Stimulated activated naive CD4-positive, alpha-beta T cell (primary cell): ENCODE measurements at regions not wholly inside any gene's neighbourhood (a gene's known extent, or its start where the extent isn't known, plus 50 kb on each side); places are given as distances from the start of the nearest gene placed in this dataset.
"Not testable (repeated sequence)": the region's sequence is repeated elsewhere in the genome, so short reads cannot be mapped to it uniquely, and the experiment has no call there.

Experiments used
- DNase-seq, 6 experiments: peaks; one replicate each; lab custom pipeline; 2025; lab: John Stamatoyannopoulos, UW

DNA sequence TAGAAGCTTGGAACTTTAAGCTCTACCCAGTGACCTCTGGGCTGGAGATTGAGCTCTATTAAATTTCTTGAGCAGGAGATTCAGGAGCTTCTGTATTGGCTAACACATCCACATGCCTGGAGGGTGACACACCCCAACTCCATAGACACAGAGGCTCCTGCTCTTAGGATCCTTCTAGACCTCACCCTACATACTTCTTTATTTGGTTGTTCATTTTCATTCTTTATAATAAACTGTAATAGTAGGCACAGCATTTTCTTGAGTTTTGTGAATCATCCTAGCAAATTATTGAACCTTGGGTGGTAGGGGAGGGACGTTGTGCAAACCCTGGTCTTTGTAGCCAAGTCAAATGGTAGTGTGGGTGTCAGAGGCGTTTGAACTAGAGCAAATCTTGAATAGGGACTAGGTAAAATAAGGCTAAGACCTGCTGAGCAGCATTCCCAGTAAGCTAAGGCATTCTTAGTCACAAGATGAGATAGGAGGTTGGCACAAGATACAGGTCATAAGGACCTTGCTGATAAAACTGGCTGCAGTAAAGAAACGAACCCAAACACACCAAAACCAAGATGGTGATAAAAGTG lies 323.8 kb upstream of the GALNT5 start:
- DNase-seq, result no peak

DNA sequence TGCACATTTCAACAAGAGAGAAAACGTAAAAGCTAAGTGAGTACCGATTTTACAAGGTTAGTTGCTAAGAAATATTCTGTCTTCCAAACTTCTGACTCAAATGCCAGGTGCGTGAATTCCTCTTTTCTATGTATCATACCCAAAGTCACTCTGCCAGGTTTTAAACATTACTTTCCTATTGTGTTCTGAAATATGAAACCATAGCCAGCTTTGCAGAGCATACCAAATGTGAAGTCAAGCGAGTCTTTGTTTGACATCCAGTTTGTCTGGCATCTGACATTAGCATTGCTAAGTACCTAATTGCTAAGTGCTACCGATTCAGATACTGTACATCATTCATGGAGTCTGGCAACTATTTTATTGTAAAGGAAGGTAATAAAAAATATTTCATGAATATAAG lies 321.9 kb upstream of the GALNT5 start:
- DNase-seq, result no peak

GRCh38 chr2:156937430-156937829 lies 320.1 kb upstream of the GALNT5 start:
- no peak for DNase-seq

GRCh38 chr2:156944871-156945270 lies 312.6 kb upstream of the GALNT5 start:
- no peak for DNase-seq

DNA sequence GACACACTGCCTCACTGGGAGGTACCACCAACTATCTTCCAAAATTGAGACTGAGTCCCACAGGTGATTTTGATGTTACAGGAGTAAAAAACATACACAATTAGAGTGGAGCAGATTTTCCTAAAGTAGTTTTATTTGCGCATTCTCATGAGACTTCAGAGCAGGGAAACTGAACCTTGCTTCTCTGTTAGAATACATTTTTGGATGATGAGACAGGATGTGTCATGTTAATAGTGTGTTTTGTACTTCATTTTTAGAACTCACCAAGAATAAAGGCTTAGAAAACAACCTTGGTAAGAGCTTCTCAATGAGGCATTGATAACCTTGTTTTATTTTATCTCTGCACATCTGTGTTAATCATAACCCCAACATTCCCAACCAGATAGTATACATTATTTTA lies 310.2 kb upstream of the GALNT5 start:
- no peak for DNase-seq

GRCh38 chr2:156955701-156956100 lies 301.8 kb upstream of the GALNT5 start:
- no peak for DNase-seq

- DNase-seq, result no peak
Observed at GRCh38 chr2:156956161-156956560, 301.3 kb upstream of the GALNT5 start.

- no peak for DNase-seq
Observed at GRCh38 chr2:156958374-156958773, 299.1 kb upstream of the GALNT5 start.

DNA sequence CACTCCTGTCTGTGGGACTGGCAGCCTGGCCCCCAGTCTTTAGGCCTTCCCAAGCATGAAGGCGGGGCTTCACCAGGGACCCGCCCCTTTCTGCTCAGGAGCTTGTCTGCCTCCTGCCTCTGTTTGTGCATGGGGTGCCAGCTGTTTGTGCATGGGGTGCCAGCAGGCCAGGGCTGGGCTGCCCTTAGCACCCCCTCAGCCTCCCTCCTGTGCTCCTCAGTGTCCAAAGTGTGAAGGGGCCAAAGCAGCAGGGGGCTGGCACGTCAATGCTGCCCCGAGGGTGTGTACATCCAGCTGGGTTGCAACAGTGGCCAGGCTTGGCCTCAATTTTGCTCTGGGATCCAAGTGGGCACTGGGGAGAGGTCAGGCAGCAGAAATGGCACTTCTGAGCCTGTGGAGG lies 298.0 kb upstream of the GALNT5 start:
- DNase-seq, result no peak

DNA sequence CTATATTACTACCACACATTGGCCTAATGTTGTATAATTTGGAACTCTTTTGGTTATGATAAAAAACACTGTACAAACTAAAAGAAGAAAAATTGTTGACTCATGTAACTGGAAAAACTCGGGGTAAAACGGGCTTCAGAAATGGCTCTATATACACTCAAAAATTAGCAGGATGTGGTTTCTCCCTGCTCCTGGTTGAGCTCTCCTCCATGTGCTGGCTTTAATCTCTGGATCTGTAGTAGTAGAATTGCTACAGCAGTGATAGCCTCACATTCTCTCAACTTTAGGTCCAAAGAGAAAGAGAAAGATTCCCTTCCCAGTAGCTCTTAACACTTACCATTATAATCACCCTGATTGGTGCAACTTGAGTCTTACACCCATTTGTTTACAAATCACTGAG lies 274.9 kb upstream of the GALNT5 start:
- DNase-seq, result no peak

GRCh38 chr2:156986339-156986988 lies 271.0 kb upstream of the GALNT5 start:
- no peak for DNase-seq

- no peak for DNase-seq
Observed at GRCh38 chr2:156999661-157000060, 257.8 kb upstream of the GALNT5 start.

DNA sequence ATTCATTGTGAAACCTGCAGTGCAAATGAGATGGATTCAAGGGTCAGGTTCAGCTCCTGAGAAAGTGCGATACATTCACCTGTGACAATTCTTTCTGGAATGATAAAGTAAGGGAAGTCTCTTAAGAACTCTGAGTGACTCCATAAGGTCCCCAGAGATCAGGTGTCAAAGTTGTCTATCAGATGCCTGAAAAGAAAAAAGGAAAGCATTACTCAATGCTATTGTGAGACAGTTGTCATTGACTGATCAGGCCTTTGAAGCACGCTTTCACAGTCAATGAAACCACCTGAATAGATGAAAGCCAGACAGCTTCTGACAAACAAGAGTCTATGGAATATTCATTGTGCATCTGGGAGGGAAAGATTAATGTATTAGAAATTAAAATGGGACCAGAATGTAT lies 252.7 kb upstream of the GALNT5 start:
- no peak for DNase-seq

DNA sequence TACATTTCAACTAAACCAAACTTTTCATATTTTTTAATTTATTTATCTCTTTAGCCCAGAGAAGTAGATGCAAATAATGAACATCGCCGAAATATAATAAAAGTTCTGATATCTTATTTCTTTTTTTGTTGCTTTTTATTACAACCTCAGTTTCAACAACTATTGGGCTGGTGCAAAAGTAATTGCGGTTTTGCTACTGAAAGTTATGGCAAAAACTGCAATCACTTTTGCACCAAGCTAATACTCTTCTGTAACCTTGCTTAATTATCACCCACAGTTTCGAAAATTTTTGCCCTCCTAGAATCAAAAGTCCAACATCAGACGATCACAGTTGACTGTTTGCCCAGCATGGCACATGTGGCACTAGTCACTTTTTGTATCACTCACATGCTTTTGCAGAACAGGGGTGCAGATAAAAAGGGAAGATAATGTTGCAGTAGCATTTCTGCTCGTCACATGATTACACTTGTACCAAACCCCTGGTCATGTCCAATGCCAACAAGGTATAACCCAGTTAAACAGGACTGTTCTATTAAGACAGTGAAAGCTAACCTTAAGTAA lies 242.4 kb upstream of the GALNT5 start:
- DNase-seq, result no peak

DNA sequence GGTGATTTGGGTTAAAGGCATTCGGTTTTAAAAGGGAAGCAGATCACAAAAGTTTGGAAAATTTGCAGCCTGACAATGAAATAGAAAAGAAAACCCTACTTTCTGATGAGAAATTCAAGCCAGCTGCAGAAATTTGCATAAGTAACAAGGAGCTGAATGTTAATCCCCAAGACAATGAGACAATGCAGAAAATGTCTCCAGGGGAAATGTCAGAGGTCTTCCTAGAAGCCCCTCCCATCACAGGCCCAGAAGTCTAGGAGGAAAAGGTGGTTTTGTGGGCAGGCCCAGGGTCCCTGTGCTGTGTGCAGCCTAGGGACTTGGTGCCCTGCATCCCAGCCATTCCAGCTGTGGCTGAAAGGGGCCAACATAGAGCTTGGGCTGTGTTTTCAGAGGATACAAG lies 234.2 kb upstream of the GALNT5 start:
- DNase-seq, result not testable (repeated sequence)

GRCh38 chr2:157024129-157024528 lies 233.4 kb upstream of the GALNT5 start:
- DNase-seq, result no peak

DNA sequence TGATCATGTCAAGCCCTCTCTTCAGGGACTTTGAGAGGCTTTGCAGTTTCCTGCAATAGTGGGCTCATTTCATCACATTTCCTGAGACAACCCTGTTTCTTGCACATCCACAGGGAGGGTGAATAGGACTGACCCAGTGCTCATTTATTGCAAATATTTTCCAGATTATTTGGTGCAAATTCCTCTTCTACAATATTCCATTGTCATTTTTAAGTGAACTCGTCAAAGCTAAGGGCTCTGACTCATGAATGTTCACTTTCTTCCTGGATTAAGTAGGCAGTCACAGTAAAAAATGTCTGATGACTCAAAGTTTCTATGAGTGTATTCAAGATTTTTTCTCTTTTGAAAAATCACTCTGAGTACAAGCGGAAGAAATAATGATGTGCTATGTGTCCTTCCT lies 225.5 kb upstream of the GALNT5 start:
- no peak for DNase-seq

- no peak for DNase-seq
Observed at GRCh38 chr2:157036726-157037125, 220.8 kb upstream of the GALNT5 start.

DNA sequence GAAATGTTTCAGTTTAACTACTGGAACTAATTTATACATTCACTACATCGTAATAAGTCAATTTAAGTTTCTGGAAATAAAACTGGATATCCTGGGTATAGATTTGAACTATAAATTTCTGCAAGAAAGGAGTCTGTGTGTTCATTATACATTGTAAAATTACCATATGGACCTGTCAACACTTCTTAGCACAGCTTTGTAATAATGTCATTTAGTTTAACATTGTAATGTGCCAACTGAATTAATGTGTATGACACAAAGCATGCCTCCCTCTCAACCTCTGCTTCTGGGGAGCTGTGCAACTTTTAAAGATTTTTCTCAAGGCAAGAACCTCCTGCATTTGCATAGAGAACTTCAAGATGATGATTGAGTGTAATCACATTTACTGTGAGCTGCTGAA lies 213.7 kb upstream of the GALNT5 start:
- DNase-seq, result no peak

- DNase-seq, result no peak
Observed at GRCh38 chr2:157046396-157046795, 211.1 kb upstream of the GALNT5 start.

DNA sequence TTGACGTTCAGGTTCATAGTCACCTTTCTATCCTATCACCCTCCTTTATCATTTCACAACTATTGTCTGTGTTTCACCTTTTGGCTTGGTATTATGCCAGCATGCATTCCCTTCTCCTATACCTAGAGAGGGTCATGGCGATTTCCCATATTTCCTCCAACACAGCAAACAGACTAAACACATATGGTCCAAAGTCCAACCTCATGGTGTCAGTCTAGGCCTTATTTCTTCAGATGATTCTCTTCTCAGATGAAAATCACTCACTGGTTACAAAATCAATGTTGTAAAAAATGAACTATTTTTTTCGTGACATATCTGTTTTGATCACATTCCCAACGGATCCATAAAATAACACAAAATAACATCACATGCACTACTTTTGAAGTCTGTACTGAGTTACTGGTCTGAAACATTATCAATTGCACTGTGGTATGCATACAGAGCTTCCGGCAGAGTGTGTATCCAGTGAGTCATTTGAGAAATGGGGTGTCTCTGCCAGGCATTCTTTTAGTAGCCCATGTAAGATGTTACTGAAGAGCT lies 204.8 kb upstream of the GALNT5 start:
- DNase-seq, result no peak

GRCh38 chr2:157053876-157054275 lies 203.6 kb upstream of the GALNT5 start:
- no peak for DNase-seq

- DNase-seq, result no peak
Observed at GRCh38 chr2:157055660-157056199, 201.8 kb upstream of the GALNT5 start.
